Right lobe of liver (tissue), 6 donors: ENCODE measurements at regions not wholly inside any gene's neighbourhood (a gene's known extent, or its start where the extent isn't known, plus 50 kb on each side); places are given as distances from the start of the nearest gene placed in this dataset.
"Not testable (repeated sequence)": the region's sequence is repeated elsewhere in the genome, so short reads cannot be mapped to it uniquely, and the experiment has no call there.

ENCODE experiments used
- ATAC-seq, 4 donors: fragments of 200-7000 bp; cut with Tn5 transposase; one replicate each; pipeline ENCODE4 v1.9.1; 2020; ENCODE audit warnings: mild to moderate bottlenecking in 4 of 4, moderate library complexity in 4 of 4
- DNase-seq, 3 donors: peaks; one replicate each; pipeline ENCODE4 v3.0.0-alpha.2; 2020
- H3K27ac ChIP-seq, 3 donors: fragments of 200-600 bp; one replicate each; pipeline ENCODE4 v1.8.0; 2022
- H3K27me3 ChIP-seq, 2 donors: fragments of 200-600 bp; one replicate each; pipeline ENCODE4 v1.8.0; 2022
- H3K36me3 ChIP-seq, 4 donors: fragments of 200-600 bp; sonication (generic) in 1 of 4; one replicate each; pipeline versions ENCODE4 v1.5.1 to v1.8.0; 2017 to 2022; ENCODE audit warnings: control low read depth in 1 of 4
- H3K4me1 ChIP-seq, 4 donors: fragments of 200-600 bp; sonication (generic) in 1 of 4; one replicate each; pipeline versions ENCODE4 v1.5.1 to v1.8.0; 2017 to 2022; ENCODE audit warnings: control low read depth in 1 of 4
- H3K4me3 ChIP-seq, 3 donors: fragments of 200-600 bp; one replicate each; pipeline ENCODE4 v1.8.0; 2022
- H3K9me3 ChIP-seq, 4 donors: fragments of 200-600 bp; sonication (generic) in 1 of 4; one replicate each; pipeline versions ENCODE4 v1.5.1 to v1.8.0; 2017 to 2022; ENCODE audit warnings: control low read depth in 1 of 4
- CTCF ChIP-seq, 4 donors: fragments of 200-600 bp in 3 of 4; fragments of 450-650 bp in 1 of 4; IDR thresholded peaks; one replicate each; pipeline versions ENCODE4 v1.5.1 to v1.8.0; 2016 to 2022; ENCODE audit warnings: antibody characterized with exemption in 4 of 4, mild to moderate bottlenecking in 2 of 4
- POLR2A ChIP-seq: fragments of 450-650 bp; IDR thresholded peaks from one replicate; pipeline ENCODE4 v1.6.1; 2017; ENCODE audit warnings: antibody characterized with exemption, mild to moderate bottlenecking
- WGBS: methylation state at CpG from one replicate; pipeline ENCODE4 v1.1.6; 2018; ENCODE audit warnings: low coverage, low lambda C conversion rate; ENCODE audit not compliant: insufficient coverage; ENCODE audit errors: missing lambda C conversion rate; 5-methylcytosine and 5-hydroxymethylcytosine counted together
- intact Hi-C, 2 donors: fragments of 100-400 bp; cut with DNase I; formaldehyde crosslinking; loops; one replicate each; pipeline versions ENCODE4 v1.11.2 to v1.14.1; 2022
- donor health status: DM: no; HTN: yes; CAD: no.
- donor health status: DM: no; HTN: no; CAD: no.
- donor health status: DM: no; HTN: no; CAD: no.
- donor health status: DM: no; HTN: yes; CAD: no.
- donor health status: DM: no; HTN: yes; CAD: no.

GRCh38 chr4:188976644-188977115, 837.4 kb downstream of the TRIML1 start:
- ATAC-seq, result no peak
- Histone ChIP-seq H3K9me3 (no peaks in the 10 kb centered on the region), H3K4me1 (no peaks in the 10 kb centered on the region), H3K4me3 (no peak overlapping the region), H3K27me3 (no peaks in the 10 kb centered on the region), H3K27ac (no peak overlapping the region), H3K36me3 (no peaks in the 10 kb centered on the region)
- TF ChIP-seq CTCF (IDR thresholded peaks at IDR 0.05) (no peak), POLR2A (no peak)
- intact Hi-C loops, result no loop called here
- 15% methylated on average over 2 of the region's 2 CpGs for WGBS
- no peak for DNase-seq

- H3K4me1 ChIP-seq, H3K27me3 ChIP-seq, DNase-seq, H3K9me3 ChIP-seq, H3K27ac ChIP-seq, ATAC-seq, H3K4me3 ChIP-seq, intact Hi-C loops, H3K36me3 ChIP-seq: not testable (repeated sequence)
- 68% methylated on average over 6 of the region's 6 CpGs for WGBS
Measured at GRCh38 chr4:188977232-188977631, 838.0 kb downstream of the TRIML1 start.

- whole genome bisulfite sequencing, result 47% methylated on average over 1 of the region's 1 CpG
Measured at GRCh38 chr4:188984518-188984917, 845.3 kb downstream of the TRIML1 start.

GRCh38 chr4:188986271-188986689, 847.0 kb downstream of the TRIML1 start:
- Histone ChIP-seq H3K27ac (no peak overlapping the region), H3K9me3 (no peaks in the 10 kb centered on the region), H3K4me1 (no peaks in the 10 kb centered on the region), H3K36me3 (no peaks in the 10 kb centered on the region), H3K27me3 (no peaks in the 10 kb centered on the region), H3K4me3 (no peak overlapping the region)
- TF ChIP-seq POLR2A (no peak), CTCF (IDR thresholded peaks at IDR 0.05) (no peak)
- intact Hi-C loops, result no loop called here
- DNase-seq (no peak), ATAC-seq (no peak)
- WGBS, result 40% methylated on average over 2 of the region's 2 CpGs

More at GRCh38 chr4:188984518-188984917, 845.3 kb downstream of the TRIML1 start:
- no peaks in the 10 kb centered on the region for H3K9me3 ChIP-seq
- no peak overlapping the region for H3K27ac ChIP-seq
- H3K36me3 ChIP-seq, result no peaks in the 10 kb centered on the region
- no peak overlapping the region for H3K4me3 ChIP-seq
- no peak for DNase-seq
- no peaks in the 10 kb centered on the region for H3K4me1 ChIP-seq
- TF ChIP-seq CTCF (IDR thresholded peaks at IDR 0.05) (no peak), POLR2A (no peak)
- no peaks in the 10 kb centered on the region for H3K27me3 ChIP-seq
- ATAC-seq, result no peak
- intact Hi-C loops, result no loop called here

GRCh38 chr4:188987011-188987410, 847.8 kb downstream of the TRIML1 start:
- DNase-seq, result no peak
- H3K27me3 ChIP-seq, result no peaks in the 10 kb centered on the region
- WGBS, result 91% methylated on average over 1 of the region's 1 CpG
- no peak for TF ChIP-seq POLR2A
- H3K4me3 ChIP-seq, result no peak overlapping the region
- ATAC-seq, result no peak
- no peaks in the 10 kb centered on the region for H3K36me3 ChIP-seq
- intact Hi-C loops, result no loop called here
- no peak overlapping the region for H3K27ac ChIP-seq
- no peaks in the 10 kb centered on the region for H3K9me3 ChIP-seq
- H3K4me1 ChIP-seq, result no peaks in the 10 kb centered on the region

GRCh38 chr4:188988131-188988530, 848.9 kb downstream of the TRIML1 start:
- Histone ChIP-seq H3K4me3 (no peak overlapping the region), H3K27me3 (no peaks in the 10 kb centered on the region), H3K4me1 (no peaks in the 10 kb centered on the region), H3K27ac (no peak overlapping the region), H3K36me3 (no peaks in the 10 kb centered on the region), H3K9me3 (no peaks in the 10 kb centered on the region)
- intact Hi-C loops, result no loop called here
- WGBS, result 67% methylated on average over 8 of the region's 8 CpGs
- DNase-seq (no peak), ATAC-seq (no peak)
- TF ChIP-seq POLR2A (no peak), CTCF (IDR thresholded peaks at IDR 0.05) (no peak)
